Panc1 (cell line): ENCODE measurements at regions not wholly inside any gene's neighbourhood (a gene's known extent, or its start where the extent isn't known, plus 50 kb on each side); places are given as distances from the start of the nearest gene placed in this dataset.

Source experiments
- CTCF ChIP-seq: fragments of 450-650 bp; IDR thresholded peaks from 2 replicates; pipeline ENCODE4 v1.5.1; 2017; ENCODE audit warnings: mild to moderate bottlenecking
- REST ChIP-seq, 2 experiments: IDR thresholded peaks; 2 replicates each; pipeline ENCODE4 v1.6.1; 2011 to 2012; ENCODE audit warnings: low read depth in 2 of 2, control low read depth in 1 of 2, low read length in 1 of 2, mild to moderate bottlenecking in 1 of 2, moderate library complexity in 1 of 2; ENCODE audit not compliant: insufficient read depth in 1 of 2

- no peak for TF ChIP-seq CTCF
- no peak for TF ChIP-seq REST (IDR thresholded peaks at IDR 0.05; ENCODE audit: insufficient read depth in 1 of 2, low read depth in 2 of 2, low read length in 1 of 2)
Measured at GRCh38 chr3:177693616-177694264, 496.5 kb upstream of the TBL1XR1 start.
